ENCODE measurements at regions not wholly inside any gene's neighbourhood (a gene's known extent, or its start where the extent isn't known, plus 50 kb on each side); places are given as distances from the start of the nearest gene placed in this dataset.

GRCh38 chr5:54927097-54927746 is 58.2 kb downstream of the ESM1 start:
- DNase-seq = no peak

GRCh38 chr5:54924487-54924886 is 60.9 kb downstream of the ESM1 start:
- DNase-seq = no peak

- no peak for DNase-seq
Observed at GRCh38 chr5:54917323-54917722, 68.1 kb downstream of the ESM1 start.

GRCh38 chr5:54915466-54916027 is 69.8 kb downstream of the ESM1 start:
- no peak for DNase-seq

GRCh38 chr5:54912021-54912420 is 73.4 kb downstream of the ESM1 start:
- no peak for DNase-seq

- DNase-seq = no peak
Observed at GRCh38 chr5:54909911-54910870, 75.2 kb downstream of the ESM1 start.

GRCh38 chr5:54908774-54909525 is 76.4 kb downstream of the ESM1 start:
- DNase-seq = no peak

GRCh38 chr5:54905942-54906537 is 79.4 kb downstream of the ESM1 start:
- peak; percentile 70 for DNase-seq

- DNase-seq = no peak
Observed at GRCh38 chr5:54905246-54905795, 80.1 kb downstream of the ESM1 start.

GRCh38 chr5:54904425-54904824 is 81.0 kb downstream of the ESM1 start:
- DNase-seq = no peak

- no peak for DNase-seq
Observed at GRCh38 chr5:54902791-54903473, 82.5 kb downstream of the ESM1 start.

GRCh38 chr5:54900984-54901725 is 84.2 kb downstream of the ESM1 start:
- no peak for DNase-seq

GRCh38 chr5:54897001-54897400 is 88.4 kb downstream of the ESM1 start:
- no peak for DNase-seq

- DNase-seq = peak; percentile 50
Observed at GRCh38 chr5:54895816-54896341, 89.5 kb downstream of the ESM1 start.

GRCh38 chr5:54894957-54895815 is 90.2 kb downstream of the ESM1 start:
- DNase-seq = no peak

- no peak for DNase-seq
Observed at GRCh38 chr5:54889826-54890225, 95.6 kb downstream of the ESM1 start.

- no peak for DNase-seq
Observed at GRCh38 chr5:54887663-54888062, 97.7 kb downstream of the ESM1 start.

GRCh38 chr5:54886866-54887265 is 98.5 kb downstream of the ESM1 start:
- no peak for DNase-seq

- DNase-seq = no peak
Observed at GRCh38 chr5:54885636-54886035, 99.8 kb downstream of the ESM1 start.

Data from muscle of arm (tissue), 1 donor.